CD4-positive, alpha-beta memory T cell (primary cell): ENCODE measurements at regions not wholly inside any gene's neighbourhood (a gene's known extent, or its start where the extent isn't known, plus 50 kb on each side); places are given as distances from the start of the nearest gene placed in this dataset.

Experiments
- CTCF ChIA-PET: fragments of 350-600 bp; sonication (Branson Sonifier 250); formaldehyde crosslinking; loops from one replicate; lab custom pipeline; 2021; ENCODE audit warnings: inconsistent platforms; ENCODE audit not compliant: partially characterized antibody; lab: Charles Lee
- POLR2A ChIA-PET: fragments of 350-600 bp; sonication (Branson Sonifier 250); formaldehyde crosslinking; loops from one replicate; lab custom pipeline; 2021; ENCODE audit not compliant: partially characterized antibody; lab: Charles Lee
- DNase-seq, 5 donors: peaks; one replicate each; pipeline versions ENCODE4 v3.0.0 to v3.0.0-alpha.2; 2020 to 2022; ENCODE audit warnings: mixed read lengths in 1 of 5
- H3K27ac ChIP-seq: one replicate; pipeline ENCODE4 v1.7.0; 2013; ENCODE audit warnings: low read depth, low read length
- H3K27me3 ChIP-seq: 2 replicates; pipeline ENCODE4 v1.7.0; 2013; ENCODE audit warnings: mild to moderate bottlenecking, low read length, moderate library complexity; ENCODE audit not compliant: insufficient read depth
- H3K36me3 ChIP-seq: 2 replicates; pipeline ENCODE4 v1.7.0; 2013; ENCODE audit warnings: mild to moderate bottlenecking, low read length, moderate library complexity; ENCODE audit not compliant: insufficient read depth
- H3K4me1 ChIP-seq: 2 replicates; pipeline ENCODE4 v1.7.0; 2013; ENCODE audit warnings: mild to moderate bottlenecking, low read length, moderate library complexity; ENCODE audit not compliant: insufficient read depth
- H3K4me3 ChIP-seq, 2 donors: one replicate each; pipeline ENCODE4 v1.7.0; 2013; ENCODE audit warnings: low read length in 2 of 2, mild to moderate bottlenecking in 1 of 2
- H3K9me3 ChIP-seq, 2 donors: one replicate each; pipeline ENCODE4 v1.7.0; 2013; ENCODE audit warnings: low read length in 2 of 2, control low read depth in 1 of 2; ENCODE audit not compliant: control insufficient read depth in 1 of 2
- H3K27ac Mint-ChIP-seq, 7 donors: one replicate each; pipeline ENCODE4 v1.8.0; 2020 to 2021; ENCODE audit warnings: mixed read lengths in 7 of 7, mild to moderate bottlenecking in 6 of 7, inconsistent platforms in 3 of 7, moderate library complexity in 3 of 7
- H3K27me3 Mint-ChIP-seq, 2 donors: one replicate each; pipeline ENCODE4 v1.8.0; 2020 to 2021; ENCODE audit warnings: mixed read lengths in 2 of 2
- H3K36me3 Mint-ChIP-seq, 2 donors: one replicate each; pipeline ENCODE4 v1.8.0; 2020 to 2021; ENCODE audit warnings: mixed read lengths in 2 of 2, inconsistent platforms in 1 of 2, mild to moderate bottlenecking in 1 of 2
- H3K4me1 Mint-ChIP-seq, 4 donors: one replicate each; pipeline ENCODE4 v1.8.0; 2020 to 2021; ENCODE audit warnings: mixed read lengths in 4 of 4, mild to moderate bottlenecking in 1 of 4
- H3K4me3 Mint-ChIP-seq, 8 donors: one replicate each; pipeline ENCODE4 v1.8.0; 2020 to 2021; ENCODE audit warnings: mixed read lengths in 8 of 8, mild to moderate bottlenecking in 7 of 8, moderate library complexity in 6 of 8, inconsistent platforms in 3 of 8
- H3K9me3 Mint-ChIP-seq, 8 donors: one replicate each; pipeline ENCODE4 v1.8.0; 2020 to 2021; ENCODE audit warnings: mixed read lengths in 8 of 8, mild to moderate bottlenecking in 5 of 8, inconsistent platforms in 3 of 8, moderate library complexity in 1 of 8
- intact Hi-C: fragments of 100-400 bp; cut with micrococcal nuclease; formaldehyde crosslinking; loops from one replicate; pipeline ENCODE4 v1.15.1; 2023

GRCh38 chr6:74642101-74642500, 563.8 kb downstream of the COL12A1 start:
- ChIA-PET CTCF (no interaction called here), POLR2A (no interaction called here)
- intact Hi-C loops, result no loop called here
- no peaks in the 10 kb centered on the region for H3K4me1 ChIP-seq
- Mint-ChIP-seq H3K9me3 (peaks cover 0 to 6% (median 4%) of the 10 kb centered on the region in 8 donors), H3K4me3 (no peak overlapping the region), H3K4me1 (no peaks in the 10 kb centered on the region), H3K27me3 (no peaks in the 10 kb centered on the region), H3K36me3 (no peaks in the 10 kb centered on the region), H3K27ac (no peak overlapping the region)
- H3K36me3 ChIP-seq, result no peaks in the 10 kb centered on the region
- no peaks in the 10 kb centered on the region for H3K9me3 ChIP-seq
- no peak overlapping the region for H3K4me3 ChIP-seq
- no peaks in the 10 kb centered on the region for H3K27me3 ChIP-seq
- H3K27ac ChIP-seq, result no peak overlapping the region
- no peak for DNase-seq

DNA sequence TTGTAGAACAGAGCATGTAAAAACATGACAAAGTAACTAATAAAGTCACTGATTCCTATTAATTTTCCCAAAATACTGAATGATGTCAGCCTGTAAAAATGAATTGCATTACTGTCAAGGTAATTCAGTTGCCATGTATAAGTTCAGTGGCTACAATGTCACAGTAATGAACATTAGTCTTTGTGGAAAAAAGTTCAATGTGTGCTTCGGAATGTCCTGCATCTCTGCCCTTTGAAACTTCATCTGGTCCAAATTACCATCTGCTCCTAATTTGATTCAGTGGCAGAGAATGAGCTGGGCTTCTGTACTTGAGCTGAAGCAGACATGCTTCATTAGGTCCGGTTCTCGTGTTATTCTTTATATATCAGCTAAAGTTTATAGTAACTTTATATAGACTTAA, 567.4 kb downstream of the COL12A1 start:
- Mint-ChIP-seq H3K27ac (no peak overlapping the region), H3K4me1 (no peaks in the 10 kb centered on the region), H3K27me3 (no peaks in the 10 kb centered on the region), H3K4me3 (no peak overlapping the region), H3K9me3 (peaks cover 0 to 6% (median 2%) of the 10 kb centered on the region in 8 donors), H3K36me3 (no peaks in the 10 kb centered on the region)
- H3K4me3 ChIP-seq, result no peak overlapping the region
- no peak for DNase-seq
- CTCF ChIA-PET, result no interaction called here
- no peaks in the 10 kb centered on the region for H3K9me3 ChIP-seq
- intact Hi-C loops, result no loop called here
- H3K27me3 ChIP-seq, result no peaks in the 10 kb centered on the region
- no peaks in the 10 kb centered on the region for H3K36me3 ChIP-seq
- H3K27ac ChIP-seq, result no peak overlapping the region
- no peaks in the 10 kb centered on the region for H3K4me1 ChIP-seq
- POLR2A ChIA-PET, result no interaction called here

GRCh38 chr6:74632196-74632875, 573.5 kb downstream of the COL12A1 start:
- H3K27me3 Mint-ChIP-seq, result no peaks in the 10 kb centered on the region
- H3K4me3 ChIP-seq, result no peak overlapping the region
- H3K27ac ChIP-seq, result no peak overlapping the region
- no peaks in the 10 kb centered on the region for H3K4me1 Mint-ChIP-seq
- no peaks in the 10 kb centered on the region for H3K27me3 ChIP-seq
- no peak overlapping the region for H3K4me3 Mint-ChIP-seq
- no peaks in the 10 kb centered on the region for H3K4me1 ChIP-seq
- ChIA-PET CTCF (no interaction called here), POLR2A (no interaction called here)
- no peak overlapping the region for H3K27ac Mint-ChIP-seq
- peaks cover 0 to 7% (median 3%) of the 10 kb centered on the region in 8 donors for H3K9me3 Mint-ChIP-seq
- no peaks in the 10 kb centered on the region for H3K36me3 ChIP-seq
- H3K36me3 Mint-ChIP-seq, result no peaks in the 10 kb centered on the region
- intact Hi-C loops, result no loop called here
- no peaks in the 10 kb centered on the region for H3K9me3 ChIP-seq
- no peak for DNase-seq

GRCh38 chr6:74631564-74631963, 574.3 kb downstream of the COL12A1 start:
- intact Hi-C loops, result no loop called here
- POLR2A ChIA-PET, result no interaction called here
- no peak overlapping the region for H3K4me3 Mint-ChIP-seq

DNA sequence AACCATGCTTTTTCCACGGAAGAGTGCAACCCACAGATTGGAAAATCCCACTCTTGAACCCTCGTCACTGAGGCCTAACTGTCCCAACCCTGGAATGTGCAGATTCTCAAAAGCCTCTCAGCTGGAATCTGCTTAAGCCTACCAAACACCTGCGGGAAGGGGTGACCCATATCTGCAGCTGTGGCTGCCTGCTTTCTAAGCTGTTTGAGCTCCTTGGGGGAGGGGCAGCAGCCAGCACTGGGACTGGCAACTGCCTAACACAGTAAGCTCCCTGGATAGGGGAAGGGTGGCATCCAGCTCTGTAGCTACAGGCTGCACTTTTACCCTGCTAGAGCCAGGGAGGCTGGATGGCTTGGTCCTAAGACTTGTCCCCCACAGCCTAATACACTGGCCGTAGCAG, 579.6 kb downstream of the COL12A1 start:
- H3K27me3 ChIP-seq, result no peaks in the 10 kb centered on the region
- H3K27ac ChIP-seq, result no peak overlapping the region
- H3K4me1 ChIP-seq, result no peaks in the 10 kb centered on the region
- ChIA-PET POLR2A (no interaction called here), CTCF (no interaction called here)
- no peaks in the 10 kb centered on the region for H3K36me3 ChIP-seq
- Mint-ChIP-seq H3K27ac (no peak overlapping the region), H3K4me1 (no peaks in the 10 kb centered on the region), H3K9me3 (peaks cover 0 to 22% (median 10%) of the 10 kb centered on the region in 8 donors), H3K36me3 (no peaks in the 10 kb centered on the region), H3K4me3 (no peak overlapping the region), H3K27me3 (peaks cover 0 to 1% of the 10 kb centered on the region in 2 donors)
- no peaks in the 10 kb centered on the region for H3K9me3 ChIP-seq
- no peak overlapping the region for H3K4me3 ChIP-seq
- DNase-seq, result no peak
- intact Hi-C loops, result no loop called here

More at GRCh38 chr6:74631564-74631963, 574.3 kb downstream of the COL12A1 start:
- Histone ChIP-seq H3K4me3 (no peak overlapping the region), H3K27ac (no peak overlapping the region), H3K4me1 (no peaks in the 10 kb centered on the region), H3K9me3 (no peaks in the 10 kb centered on the region), H3K27me3 (no peaks in the 10 kb centered on the region), H3K36me3 (no peaks in the 10 kb centered on the region)
- Mint-ChIP-seq H3K4me1 (no peaks in the 10 kb centered on the region), H3K36me3 (no peaks in the 10 kb centered on the region), H3K9me3 (peaks cover 0 to 7% (median 3%) of the 10 kb centered on the region in 8 donors), H3K27me3 (no peaks in the 10 kb centered on the region), H3K27ac (no peak overlapping the region)
- CTCF ChIA-PET, result no interaction called here
- DNase-seq, result no peak

DNA sequence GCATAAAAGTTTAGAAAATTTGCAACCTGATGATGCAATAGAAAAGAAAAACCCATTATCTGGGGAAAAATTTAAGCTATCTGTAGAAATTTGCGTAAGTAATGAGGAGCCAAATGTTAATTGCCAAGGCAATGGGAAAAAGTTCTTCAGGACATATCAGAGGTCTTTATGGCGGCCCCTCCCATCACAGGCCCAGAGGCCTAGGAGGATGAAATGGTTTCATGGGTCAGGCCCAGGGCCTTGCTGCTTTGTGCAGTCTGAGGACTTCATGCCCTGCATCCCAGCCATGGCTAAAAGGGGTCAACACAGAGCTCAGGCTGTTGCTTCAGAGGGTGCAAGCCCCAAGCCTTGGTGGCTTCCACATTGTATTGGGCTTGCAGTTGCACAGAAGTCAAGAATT, 582.8 kb downstream of the COL12A1 start:
- H3K4me1 ChIP-seq, result no peaks in the 10 kb centered on the region
- no peaks in the 10 kb centered on the region for H3K9me3 ChIP-seq
- no peaks in the 10 kb centered on the region for H3K36me3 ChIP-seq
- H3K27ac Mint-ChIP-seq, result no peak overlapping the region
- no peaks in the 10 kb centered on the region for H3K27me3 ChIP-seq
- H3K36me3 Mint-ChIP-seq, result no peaks in the 10 kb centered on the region
- peaks cover 2 to 28% (median 11%) of the 10 kb centered on the region in 8 donors for H3K9me3 Mint-ChIP-seq
- no peak overlapping the region for H3K4me3 ChIP-seq
- ChIA-PET CTCF (no interaction called here), POLR2A (no interaction called here)
- H3K27ac ChIP-seq, result no peak overlapping the region
- peaks cover 0 to 1% of the 10 kb centered on the region in 2 donors for H3K27me3 Mint-ChIP-seq
- H3K4me1 Mint-ChIP-seq, result no peaks in the 10 kb centered on the region
- no peak for DNase-seq
- no peak overlapping the region for H3K4me3 Mint-ChIP-seq
- intact Hi-C loops, result no loop called here

GRCh38 chr6:74611220-74611619, 594.6 kb downstream of the COL12A1 start:
- Histone ChIP-seq H3K27me3 (no peaks in the 10 kb centered on the region), H3K36me3 (no peaks in the 10 kb centered on the region), H3K4me1 (no peaks in the 10 kb centered on the region), H3K4me3 (no peak overlapping the region), H3K27ac (no peak overlapping the region), H3K9me3 (no peaks in the 10 kb centered on the region)
- no peak for DNase-seq
- CTCF ChIA-PET, result no interaction called here
- H3K4me3 Mint-ChIP-seq, result no peak overlapping the region
- no peak overlapping the region for H3K27ac Mint-ChIP-seq
- H3K4me1 Mint-ChIP-seq, result no peaks in the 10 kb centered on the region
- intact Hi-C loops, result no loop called here
- H3K9me3 Mint-ChIP-seq, result peaks cover 0 to 5% (median 1%) of the 10 kb centered on the region in 8 donors
- POLR2A ChIA-PET, result no interaction called here
- H3K36me3 Mint-ChIP-seq, result no peaks in the 10 kb centered on the region
- no peaks in the 10 kb centered on the region for H3K27me3 Mint-ChIP-seq
